CD14-positive monocyte (primary cell): ENCODE measurements at regions not wholly inside any gene's neighbourhood (a gene's known extent, or its start where the extent isn't known, plus 50 kb on each side); places are given as distances from the start of the nearest gene placed in this dataset.
A peak's percentile ranks its signal among the peaks of the same experiment; 100 is the strongest.

ENCODE experiments used
- DNase-seq, 3 donors: peaks; one replicate each; pipeline ENCODE4 v3.0.0-alpha.2; 2011 to 2022
- H2AFZ ChIP-seq: 2 replicates; pipeline ENCODE4 v1.6.0; 2012; ENCODE audit warnings: mild to moderate bottlenecking, low read depth, low read length, inconsistent platforms; ENCODE audit not compliant: insufficient read depth, poor library complexity, severe bottlenecking
- H3K27ac ChIP-seq, 2 donors: 1 replicate in 1 of 2; 2 replicates in 1 of 2; pipeline ENCODE4 v1.5.1; 2012 to 2013; ENCODE audit warnings: low read length in 2 of 2, control low read depth in 1 of 2, inconsistent platforms in 1 of 2, low read depth in 1 of 2, mild to moderate bottlenecking in 1 of 2
- H3K27me3 ChIP-seq, 2 donors: one replicate each; pipeline versions ENCODE4 v1.6.0 to v1.6.1; 2011 to 2013; ENCODE audit warnings: low read length in 2 of 2; ENCODE audit not compliant: control insufficient read depth in 2 of 2, insufficient read depth in 2 of 2
- H3K36me3 ChIP-seq, 2 donors: replicated peaks in 1 of 2; 1 replicate in 1 of 2; 2 replicates in 1 of 2; pipeline versions ENCODE4 v1.5.1 to v1.6.1; 2012 to 2013; ENCODE audit warnings: low read length in 2 of 2, control low read depth in 1 of 2, inconsistent platforms in 1 of 2, mild to moderate bottlenecking in 1 of 2; ENCODE audit not compliant: insufficient read depth in 2 of 2, control insufficient read depth in 1 of 2
- H3K4me1 ChIP-seq, 2 donors: 1 replicate in 1 of 2; 2 replicates in 1 of 2; pipeline versions ENCODE4 v1.5.1 to v1.6.1; 2012 to 2013; ENCODE audit warnings: low read length in 2 of 2, control low read depth in 1 of 2, inconsistent platforms in 1 of 2, mild to moderate bottlenecking in 1 of 2, moderate library complexity in 1 of 2; ENCODE audit not compliant: insufficient read depth in 2 of 2, control insufficient read depth in 1 of 2
- H3K4me2 ChIP-seq: replicated peaks from 2 replicates; pipeline ENCODE3; 2012; ENCODE audit warnings: low read length, moderate library complexity, mild to moderate bottlenecking; ENCODE audit not compliant: poor library complexity, severe bottlenecking; ENCODE audit errors: extremely low read depth
- H3K4me3 ChIP-seq, 3 experiments: fragments of 200-600 bp in 1 of 3; sonication (generic) in 1 of 3; replicated peaks in 1 of 3; 1 replicate in 2 of 3; 2 replicates in 1 of 3; pipeline ENCODE4 v1.5.1; 2011 to 2013; ENCODE audit warnings: low read length in 3 of 3, mild to moderate bottlenecking in 3 of 3, control low read depth in 2 of 3, low read depth in 2 of 3, inconsistent platforms in 1 of 3, moderate library complexity in 1 of 3
- H3K79me2 ChIP-seq: 2 replicates; pipeline ENCODE4 v1.6.0; 2012; ENCODE audit warnings: mild to moderate bottlenecking, control low read depth, inconsistent platforms, low read length, moderate library complexity; ENCODE audit not compliant: insufficient read depth
- H3K9ac ChIP-seq: 2 replicates; pipeline ENCODE4 v1.6.0; 2017; ENCODE audit warnings: low read length, mild to moderate bottlenecking; ENCODE audit not compliant: insufficient read depth, poor library complexity, severe bottlenecking
- H3K9me3 ChIP-seq, 2 donors: replicated peaks in 1 of 2; 1 replicate in 1 of 2; 2 replicates in 1 of 2; pipeline versions ENCODE4 v1.5.1 to v1.6.1; 2012 to 2013; ENCODE audit warnings: low read length in 2 of 2, control low read depth in 1 of 2; ENCODE audit not compliant: control insufficient read depth in 1 of 2, insufficient read depth in 1 of 2
- H4K20me1 ChIP-seq: 2 replicates; pipeline ENCODE4 v1.6.0; 2012; ENCODE audit warnings: mild to moderate bottlenecking, low read length, control low read depth, moderate library complexity; ENCODE audit not compliant: insufficient read depth
- H3K27ac Mint-ChIP-seq, 7 donors: one replicate each; pipeline ENCODE4 v1.8.0; 2020; ENCODE audit warnings: mild to moderate bottlenecking in 7 of 7, mixed read lengths in 7 of 7, moderate library complexity in 6 of 7, inconsistent platforms in 2 of 7
- H3K27me3 Mint-ChIP-seq, 3 donors: one replicate each; pipeline ENCODE4 v1.8.0; 2021 to 2022; ENCODE audit warnings: low read depth in 3 of 3, mild to moderate bottlenecking in 3 of 3, mixed read lengths in 3 of 3, moderate library complexity in 3 of 3, inconsistent platforms in 1 of 3
- H3K36me3 Mint-ChIP-seq, 2 donors: one replicate each; pipeline ENCODE4 v1.8.0; 2020; ENCODE audit warnings: mixed read lengths in 2 of 2, inconsistent platforms in 1 of 2, mild to moderate bottlenecking in 1 of 2
- H3K4me1 Mint-ChIP-seq: one replicate; pipeline ENCODE4 v1.8.0; 2020; ENCODE audit warnings: mild to moderate bottlenecking, mixed read lengths
- H3K4me3 Mint-ChIP-seq, 2 donors: one replicate each; pipeline ENCODE4 v1.8.0; 2020; ENCODE audit warnings: mild to moderate bottlenecking in 2 of 2, mixed read lengths in 2 of 2, moderate library complexity in 1 of 2
- H3K9me3 Mint-ChIP-seq, 7 donors: one replicate each; pipeline ENCODE4 v1.8.0; 2020 to 2022; ENCODE audit warnings: mixed read lengths in 7 of 7, mild to moderate bottlenecking in 6 of 7, moderate library complexity in 6 of 7, inconsistent platforms in 2 of 7
- CTCF ChIP-seq: fragments of 200-600 bp; IDR thresholded peaks from one replicate; pipeline ENCODE4 v1.8.0; 2022; ENCODE audit warnings: antibody characterized with exemption, mild to moderate bottlenecking
- WGBS: methylation state at CpG from one replicate; pipeline ENCODE4 v1.1.5; 2013; ENCODE audit warnings: missing lambda C conversion rate; ENCODE audit not compliant: insufficient coverage; 5-methylcytosine and 5-hydroxymethylcytosine counted together
- intact Hi-C, 2 donors: fragments of 100-400 bp; cut with micrococcal nuclease; formaldehyde crosslinking; loops; one replicate each; pipeline versions ENCODE4 v1.15.0 to v1.15.1; 2023

GRCh38 chr18:10319026-10319425 lies 135.4 kb upstream of the APCDD1 start:
- no peaks in the 10 kb centered on the region for H3K27me3 ChIP-seq
- H3K27me3 Mint-ChIP-seq: peaks cover 2 to 4% (median 2%) of the 10 kb centered on the region in 3 donors
- no peak overlapping the region for H3K27ac Mint-ChIP-seq
- intact Hi-C loops: no loop called here
- H3K9ac ChIP-seq: no peak overlapping the region
- peaks cover 53% of the 10 kb centered on the region for H3K4me1 Mint-ChIP-seq
- no peak overlapping the region for H3K4me2 ChIP-seq
- H3K79me2 ChIP-seq: no peaks in the 10 kb centered on the region
- H3K27ac ChIP-seq: no peak overlapping the region
- TF ChIP-seq CTCF: no peak
- H3K4me1 ChIP-seq: peaks cover 36 to 46% of the 10 kb centered on the region in 2 donors
- no peaks in the 10 kb centered on the region for H4K20me1 ChIP-seq
- no peak overlapping the region for H3K4me3 Mint-ChIP-seq
- no peaks in the 10 kb centered on the region for H3K9me3 ChIP-seq
- H3K36me3 ChIP-seq: no peaks in the 10 kb centered on the region
- no peak overlapping the region for H2AFZ ChIP-seq
- peaks cover 0 to 4% (median 0%) of the 10 kb centered on the region in 7 donors for H3K9me3 Mint-ChIP-seq
- 45% methylated on average over 2 of the region's 2 CpGs for WGBS
- no peak overlapping the region for H3K4me3 ChIP-seq
- peaks cover 0 to 1% of the 10 kb centered on the region in 2 donors for H3K36me3 Mint-ChIP-seq
- no peak for DNase-seq

- H3K4me3 Mint-ChIP-seq: peak overlapping the region in 1 of 2 donors; percentile 51
- Histone ChIP-seq H3K36me3 (no peaks in the 10 kb centered on the region), H3K79me2 (no peaks in the 10 kb centered on the region), H3K4me1 (peaks cover 29 to 36% of the 10 kb centered on the region in 2 donors), H3K4me2 (no peak overlapping the region), H3K27me3 (no peaks in the 10 kb centered on the region), H4K20me1 (no peaks in the 10 kb centered on the region), H3K9ac (no peak overlapping the region), H2AFZ (no peak overlapping the region), H3K27ac (no peak overlapping the region), H3K4me3 (no peak overlapping the region), H3K9me3 (no peaks in the 10 kb centered on the region)
- H3K27me3 Mint-ChIP-seq: peaks cover 2 to 3% (median 2%) of the 10 kb centered on the region in 3 donors
- peaks cover 0 to 1% of the 10 kb centered on the region in 2 donors for H3K36me3 Mint-ChIP-seq
- WGBS: 89% methylated on average over 6 of the region's 9 CpGs
- H3K4me1 Mint-ChIP-seq: peaks cover 46% of the 10 kb centered on the region
- DNase-seq: peak in 1 of 3 donors; percentile 17
- H3K27ac Mint-ChIP-seq: peak overlapping the region in 3 of 7 donors; percentile 21 to 35 (median 25)
- TF ChIP-seq CTCF: no peak
- H3K9me3 Mint-ChIP-seq: peaks cover 0 to 3% (median 0%) of the 10 kb centered on the region in 7 donors
- intact Hi-C loops: no loop called here
These were observed 134.4 kb upstream of the APCDD1 start for GRCh38 chr18:10319914-10320600.
